Skeletal muscle tissue (tissue), 3 donors: ENCODE measurements at regions not wholly inside any gene's neighbourhood (a gene's known extent, or its start where the extent isn't known, plus 50 kb on each side); places are given as distances from the start of the nearest gene placed in this dataset.

Source experiments
- H3K27ac ChIP-seq: one replicate; pipeline ENCODE4 v1.7.0; 2013; ENCODE audit warnings: mild to moderate bottlenecking, low read depth, low read length, inconsistent platforms
- H3K27me3 ChIP-seq, 3 donors: one replicate each; pipeline ENCODE4 v1.7.0; 2013; ENCODE audit warnings: low read length in 3 of 3; ENCODE audit not compliant: control insufficient read depth in 3 of 3, insufficient read depth in 3 of 3
- H3K36me3 ChIP-seq, 3 donors: one replicate each; pipeline ENCODE4 v1.7.0; 2013; ENCODE audit warnings: low read length in 3 of 3; ENCODE audit not compliant: control insufficient read depth in 3 of 3, insufficient read depth in 3 of 3
- H3K4me1 ChIP-seq, 3 donors: one replicate each; pipeline ENCODE4 v1.7.0; 2013; ENCODE audit warnings: low read length in 3 of 3, mild to moderate bottlenecking in 3 of 3; ENCODE audit not compliant: control insufficient read depth in 3 of 3, insufficient read depth in 3 of 3
- H3K4me3 ChIP-seq, 3 donors: one replicate each; pipeline ENCODE4 v1.7.0; 2013; ENCODE audit warnings: low read length in 3 of 3
- H3K9ac ChIP-seq, 3 donors: one replicate each; pipeline ENCODE4 v1.7.0; 2013; ENCODE audit warnings: low read length in 3 of 3, mild to moderate bottlenecking in 3 of 3, moderate library complexity in 2 of 3, low read depth in 1 of 3
- H3K9me3 ChIP-seq, 3 donors: one replicate each; pipeline ENCODE4 v1.7.0; 2013; ENCODE audit warnings: low read length in 3 of 3; ENCODE audit not compliant: control insufficient read depth in 3 of 3
- donor health status: Osteomylitis.

- Histone ChIP-seq H3K27me3 (no peaks in the 10 kb centered on the region), H3K36me3 (no peaks in the 10 kb centered on the region), H3K4me3 (no peak overlapping the region), H3K4me1 (no peaks in the 10 kb centered on the region), H3K9me3 (no peaks in the 10 kb centered on the region), H3K27ac (no peak overlapping the region), H3K9ac (no peak overlapping the region)
Observed at GRCh38 chr4:54940996-54941865, 184.2 kb downstream of the KDR start.

DNA sequence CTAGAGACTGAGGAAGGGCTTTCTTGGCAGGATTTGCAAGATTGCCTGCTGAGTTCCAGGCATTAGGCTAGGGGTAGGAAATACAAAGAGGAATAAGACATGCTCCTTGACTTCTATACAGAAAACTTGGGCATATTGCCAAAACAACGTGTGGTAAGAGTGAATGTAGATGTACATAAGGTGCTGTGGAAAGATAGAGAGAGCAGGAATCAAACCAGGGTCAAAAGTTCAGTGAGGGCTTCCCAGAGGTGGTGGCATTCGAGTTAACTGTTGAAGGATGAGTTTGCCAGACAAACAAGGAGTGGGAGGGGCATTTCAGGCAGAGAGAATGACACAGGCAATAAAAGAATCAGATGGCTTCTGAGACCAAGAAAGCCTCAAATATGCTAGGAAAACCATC lies 187.9 kb downstream of the KDR start:
- H3K4me3 ChIP-seq, result no peak overlapping the region
- H3K9me3 ChIP-seq, result no peaks in the 10 kb centered on the region

GRCh38 chr4:54933579-54933978 lies 191.8 kb downstream of the KDR start:
- Histone ChIP-seq H3K27me3 (no peaks in the 10 kb centered on the region), H3K4me3 (no peak overlapping the region), H3K9ac (no peak overlapping the region), H3K4me1 (peaks cover 0 to 4% (median 3%) of the 10 kb centered on the region in 3 donors), H3K27ac (no peak overlapping the region), H3K9me3 (no peaks in the 10 kb centered on the region), H3K36me3 (no peaks in the 10 kb centered on the region)

More for the DNA sequence above, 187.9 kb downstream of the KDR start:
- no peaks in the 10 kb centered on the region for H3K4me1 ChIP-seq
- no peaks in the 10 kb centered on the region for H3K27me3 ChIP-seq
- H3K27ac ChIP-seq, result no peak overlapping the region
- no peak overlapping the region for H3K9ac ChIP-seq
- H3K36me3 ChIP-seq, result no peaks in the 10 kb centered on the region

DNA sequence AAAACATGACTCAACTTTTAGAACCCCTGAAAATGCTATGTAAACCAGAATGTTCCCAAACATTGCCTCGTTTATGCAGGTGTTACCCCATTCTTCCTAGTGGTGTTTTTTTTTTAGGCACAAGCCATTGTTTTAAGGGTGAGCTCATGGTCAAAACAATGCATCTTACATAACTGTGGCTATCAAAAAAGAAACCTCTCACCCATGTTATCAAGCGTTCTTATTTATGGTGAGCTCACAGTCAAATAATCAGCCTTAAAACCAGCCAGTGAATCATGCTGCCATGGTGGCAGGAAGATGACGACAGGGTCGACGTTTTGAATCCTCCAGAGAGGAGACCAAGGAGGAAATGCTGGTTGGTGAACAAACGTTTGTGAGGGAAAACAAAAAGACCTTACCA lies 195.2 kb downstream of the KDR start:
- H3K27me3 ChIP-seq, result no peaks in the 10 kb centered on the region
- H3K9ac ChIP-seq, result no peak overlapping the region
- no peak overlapping the region for H3K4me3 ChIP-seq
- H3K9me3 ChIP-seq, result peaks cover 0 to 3% (median 0%) of the 10 kb centered on the region in 3 donors
- H3K4me1 ChIP-seq, result peaks cover 0 to 4% (median 3%) of the 10 kb centered on the region in 3 donors
- H3K27ac ChIP-seq, result no peak overlapping the region
- no peaks in the 10 kb centered on the region for H3K36me3 ChIP-seq

DNA sequence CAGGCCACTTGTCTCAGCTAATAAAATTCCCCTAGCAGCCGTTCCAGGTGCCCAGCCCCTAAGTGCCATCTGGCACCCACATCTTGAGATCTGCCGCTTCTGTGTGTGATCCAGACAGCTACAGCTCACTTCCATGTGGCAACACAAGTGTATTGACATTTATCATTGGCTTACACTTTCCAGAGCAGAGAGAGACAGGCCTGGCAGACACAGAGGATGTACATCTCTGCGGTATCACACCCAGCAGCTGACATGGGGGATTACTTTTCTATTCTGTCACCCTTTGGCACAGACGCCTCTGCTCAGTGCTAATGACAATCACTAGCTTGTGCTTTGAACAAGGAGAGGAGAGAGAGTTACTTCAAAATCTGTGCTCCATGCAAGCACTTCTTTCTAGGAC lies 195.9 kb downstream of the KDR start:
- H3K36me3 ChIP-seq, result no peaks in the 10 kb centered on the region
- H3K27me3 ChIP-seq, result no peaks in the 10 kb centered on the region
- peaks cover 0 to 4% (median 3%) of the 10 kb centered on the region in 3 donors for H3K4me1 ChIP-seq
- no peak overlapping the region for H3K9ac ChIP-seq
- no peak overlapping the region for H3K4me3 ChIP-seq
- no peak overlapping the region for H3K27ac ChIP-seq
- H3K9me3 ChIP-seq, result peaks cover 0 to 5% (median 3%) of the 10 kb centered on the region in 3 donors

DNA sequence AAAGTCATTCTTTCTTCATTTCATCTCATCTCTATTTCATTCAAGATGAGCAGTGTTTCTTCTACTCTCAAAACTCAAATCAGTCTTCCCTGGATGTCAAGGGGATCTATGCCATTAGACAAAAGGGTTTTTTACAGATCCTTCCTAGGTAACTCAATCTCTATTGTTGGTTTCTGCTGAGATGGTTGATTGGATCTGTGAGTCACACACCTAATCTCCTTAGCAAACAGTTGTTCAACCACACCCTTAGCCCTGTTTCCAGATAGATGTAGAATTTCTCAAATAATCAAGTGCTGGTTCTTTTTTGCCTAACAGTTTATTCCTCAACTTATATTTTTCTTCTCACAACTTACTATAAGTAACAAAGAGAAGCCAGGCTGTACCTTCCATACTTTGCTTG lies 200.5 kb downstream of the KDR start:
- H3K9ac ChIP-seq, result no peak overlapping the region
- no peak overlapping the region for H3K4me3 ChIP-seq
- peaks cover 0 to 4% (median 3%) of the 10 kb centered on the region in 3 donors for H3K4me1 ChIP-seq
- no peak overlapping the region for H3K27ac ChIP-seq
- no peaks in the 10 kb centered on the region for H3K36me3 ChIP-seq
- peaks cover 0 to 5% (median 3%) of the 10 kb centered on the region in 3 donors for H3K9me3 ChIP-seq
- H3K27me3 ChIP-seq, result no peaks in the 10 kb centered on the region

DNA sequence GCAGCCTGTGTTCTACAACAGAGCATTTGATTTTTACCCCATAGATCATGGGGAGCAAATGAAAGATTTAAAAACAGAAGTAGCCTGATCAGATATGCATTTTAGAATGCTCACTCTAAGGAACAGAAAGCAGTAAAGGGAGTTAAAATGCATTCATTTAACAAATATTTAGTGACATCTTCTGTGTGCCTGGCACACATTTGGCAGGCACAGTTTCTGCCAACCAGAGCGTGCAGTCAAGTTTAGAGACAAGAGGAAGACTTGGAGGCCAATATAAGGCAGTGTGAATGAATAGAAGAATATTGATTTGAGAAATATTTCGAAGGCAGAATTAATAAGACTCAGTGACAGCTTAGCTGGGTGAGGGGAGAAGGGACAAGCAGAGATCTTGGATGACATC lies 210.1 kb downstream of the KDR start:
- Histone ChIP-seq H3K27me3 (no peaks in the 10 kb centered on the region), H3K9me3 (no peaks in the 10 kb centered on the region), H3K4me1 (peaks cover 7 to 9% (median 9%) of the 10 kb centered on the region in 3 donors), H3K9ac (no peak overlapping the region), H3K4me3 (no peak overlapping the region), H3K36me3 (no peaks in the 10 kb centered on the region), H3K27ac (no peak overlapping the region)

DNA sequence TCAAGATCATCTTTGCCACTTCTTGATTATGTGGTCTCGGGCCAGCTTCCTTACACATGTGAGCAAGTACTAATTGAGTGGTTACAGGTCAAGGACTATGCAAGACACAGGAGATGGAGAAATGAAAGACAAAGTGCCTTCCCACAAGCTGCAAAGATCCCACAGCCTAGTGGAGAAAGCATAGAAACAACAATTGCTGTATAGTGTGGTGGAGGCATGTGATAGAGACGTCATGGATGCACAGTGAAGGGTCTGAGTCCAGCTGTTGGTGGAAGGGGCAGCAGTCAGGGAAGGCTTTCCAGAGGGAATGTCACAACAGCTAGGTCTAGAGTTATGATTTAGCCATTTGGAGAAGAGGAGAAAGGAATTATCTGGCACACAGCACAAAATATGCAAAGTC lies 210.6 kb downstream of the KDR start:
- Histone ChIP-seq H3K27me3 (no peaks in the 10 kb centered on the region), H3K9ac (no peak overlapping the region), H3K27ac (no peak overlapping the region)

GRCh38 chr4:54913751-54914526 lies 211.5 kb downstream of the KDR start:
- Histone ChIP-seq H3K9ac (no peak overlapping the region), H3K9me3 (no peaks in the 10 kb centered on the region), H3K36me3 (no peaks in the 10 kb centered on the region), H3K4me3 (no peak overlapping the region), H3K27me3 (no peaks in the 10 kb centered on the region), H3K27ac (peak overlapping the region; percentile 38), H3K4me1 (peaks cover 7 to 9% (median 9%) of the 10 kb centered on the region in 3 donors)

More for the DNA sequence above, 210.6 kb downstream of the KDR start:
- Histone ChIP-seq H3K4me3 (peak overlapping the region in 1 of 3 donors; percentile 4), H3K36me3 (no peaks in the 10 kb centered on the region), H3K4me1 (peaks cover 7 to 9% (median 9%) of the 10 kb centered on the region in 3 donors), H3K9me3 (no peaks in the 10 kb centered on the region)

DNA sequence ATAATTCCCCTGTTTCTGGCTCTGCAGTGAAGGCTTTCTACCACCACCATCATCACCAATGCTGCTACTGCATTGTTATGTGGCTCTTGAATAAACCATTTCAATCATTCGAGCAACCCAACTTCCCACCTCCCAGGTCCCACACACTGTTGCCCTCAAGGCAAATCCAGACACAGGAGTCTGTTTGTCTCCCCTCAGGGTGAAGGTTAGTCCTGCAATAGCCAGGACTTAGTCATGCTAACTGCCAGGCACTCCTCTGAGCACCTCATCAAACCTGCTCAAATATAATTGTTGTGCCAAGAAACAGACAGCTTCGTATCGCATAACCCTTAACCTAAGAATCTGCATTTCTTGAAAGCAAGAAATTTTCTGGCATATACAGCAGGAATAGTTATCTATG lies 213.2 kb downstream of the KDR start:
- Histone ChIP-seq H3K4me3 (no peak overlapping the region), H3K27me3 (no peaks in the 10 kb centered on the region), H3K4me1 (peaks cover 7 to 9% (median 9%) of the 10 kb centered on the region in 3 donors), H3K27ac (no peak overlapping the region), H3K9ac (no peak overlapping the region), H3K36me3 (no peaks in the 10 kb centered on the region), H3K9me3 (no peaks in the 10 kb centered on the region)
